ENCODE measurements at regions not wholly inside any gene's neighbourhood (a gene's known extent, or its start where the extent isn't known, plus 50 kb on each side); places are given as distances from the start of the nearest gene placed in this dataset.

DNA sequence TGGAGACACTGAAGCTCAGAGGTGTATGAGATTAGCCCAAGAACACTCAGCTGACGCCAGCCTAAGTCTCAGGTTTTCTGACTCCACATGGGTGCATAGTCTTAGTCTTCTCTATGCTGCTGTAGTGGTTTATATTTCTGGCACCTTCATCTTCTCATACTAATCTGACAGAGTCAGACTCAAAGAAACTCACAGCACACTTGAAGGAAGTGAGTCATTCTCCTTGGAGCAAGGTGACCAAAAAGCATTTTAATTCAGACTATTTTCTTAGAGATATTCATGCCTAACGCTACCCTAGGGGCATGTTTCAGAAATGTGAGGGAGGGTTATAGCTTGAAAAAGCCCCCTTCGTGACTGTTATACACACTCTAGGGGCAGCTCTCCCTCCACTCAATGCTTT is 775.3 kb upstream of the ARPP21 start:
- TF ChIP-seq, protein P1, sequence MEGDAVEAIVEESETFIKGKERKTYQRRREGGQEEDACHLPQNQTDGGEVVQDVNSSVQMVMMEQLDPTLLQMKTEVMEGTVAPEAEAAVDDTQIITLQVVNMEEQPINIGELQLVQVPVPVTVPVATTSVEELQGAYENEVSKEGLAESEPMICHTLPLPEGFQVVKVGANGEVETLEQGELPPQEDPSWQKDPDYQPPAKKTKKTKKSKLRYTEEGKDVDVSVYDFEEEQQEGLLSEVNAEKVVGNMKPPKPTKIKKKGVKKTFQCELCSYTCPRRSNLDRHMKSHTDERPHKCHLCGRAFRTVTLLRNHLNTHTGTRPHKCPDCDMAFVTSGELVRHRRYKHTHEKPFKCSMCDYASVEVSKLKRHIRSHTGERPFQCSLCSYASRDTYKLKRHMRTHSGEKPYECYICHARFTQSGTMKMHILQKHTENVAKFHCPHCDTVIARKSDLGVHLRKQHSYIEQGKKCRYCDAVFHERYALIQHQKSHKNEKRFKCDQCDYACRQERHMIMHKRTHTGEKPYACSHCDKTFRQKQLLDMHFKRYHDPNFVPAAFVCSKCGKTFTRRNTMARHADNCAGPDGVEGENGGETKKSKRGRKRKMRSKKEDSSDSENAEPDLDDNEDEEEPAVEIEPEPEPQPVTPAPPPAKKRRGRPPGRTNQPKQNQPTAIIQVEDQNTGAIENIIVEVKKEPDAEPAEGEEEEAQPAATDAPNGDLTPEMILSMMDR (IDR thresholded peaks at IDR 0.05; ENCODE audit: poor library complexity, severe bottlenecking), result no peak
- TF ChIP-seq POLR2AphosphoS5 (IDR thresholded peaks at IDR 0.05), result no peak
- no peak for TF ChIP-seq EP300 (conservative IDR thresholded peaks at IDR 0.05; ENCODE audit: poor library complexity, severe bottlenecking)
- TF ChIP-seq, protein P2, sequence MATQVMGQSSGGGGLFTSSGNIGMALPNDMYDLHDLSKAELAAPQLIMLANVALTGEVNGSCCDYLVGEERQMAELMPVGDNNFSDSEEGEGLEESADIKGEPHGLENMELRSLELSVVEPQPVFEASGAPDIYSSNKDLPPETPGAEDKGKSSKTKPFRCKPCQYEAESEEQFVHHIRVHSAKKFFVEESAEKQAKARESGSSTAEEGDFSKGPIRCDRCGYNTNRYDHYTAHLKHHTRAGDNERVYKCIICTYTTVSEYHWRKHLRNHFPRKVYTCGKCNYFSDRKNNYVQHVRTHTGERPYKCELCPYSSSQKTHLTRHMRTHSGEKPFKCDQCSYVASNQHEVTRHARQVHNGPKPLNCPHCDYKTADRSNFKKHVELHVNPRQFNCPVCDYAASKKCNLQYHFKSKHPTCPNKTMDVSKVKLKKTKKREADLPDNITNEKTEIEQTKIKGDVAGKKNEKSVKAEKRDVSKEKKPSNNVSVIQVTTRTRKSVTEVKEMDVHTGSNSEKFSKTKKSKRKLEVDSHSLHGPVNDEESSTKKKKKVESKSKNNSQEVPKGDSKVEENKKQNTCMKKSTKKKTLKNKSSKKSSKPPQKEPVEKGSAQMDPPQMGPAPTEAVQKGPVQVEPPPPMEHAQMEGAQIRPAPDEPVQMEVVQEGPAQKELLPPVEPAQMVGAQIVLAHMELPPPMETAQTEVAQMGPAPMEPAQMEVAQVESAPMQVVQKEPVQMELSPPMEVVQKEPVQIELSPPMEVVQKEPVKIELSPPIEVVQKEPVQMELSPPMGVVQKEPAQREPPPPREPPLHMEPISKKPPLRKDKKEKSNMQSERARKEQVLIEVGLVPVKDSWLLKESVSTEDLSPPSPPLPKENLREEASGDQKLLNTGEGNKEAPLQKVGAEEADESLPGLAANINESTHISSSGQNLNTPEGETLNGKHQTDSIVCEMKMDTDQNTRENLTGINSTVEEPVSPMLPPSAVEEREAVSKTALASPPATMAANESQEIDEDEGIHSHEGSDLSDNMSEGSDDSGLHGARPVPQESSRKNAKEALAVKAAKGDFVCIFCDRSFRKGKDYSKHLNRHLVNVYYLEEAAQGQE (IDR thresholded peaks at IDR 0.05; ENCODE audit: borderline replicate concordance), result no peak
- TF ChIP-seq SMC3 (conservative IDR thresholded peaks at IDR 0.05; ENCODE audit: poor library complexity), result no peak
- no peak for TF ChIP-seq TAF1 (IDR thresholded peaks at IDR 0.05; ENCODE audit: low read depth)
- no peak for TF ChIP-seq RAD21 (conservative IDR thresholded peaks at IDR 0.05)
- TF ChIP-seq EZH2 (IDR thresholded peaks at IDR 0.05; ENCODE audit: borderline replicate concordance, insufficient read depth, low read length, poor library complexity, severe bottlenecking), result no peak

All from neural cell (in vitro differentiated cells).